GM12878 (cell line): ENCODE measurements at regions not wholly inside any gene's neighbourhood (a gene's known extent, or its start where the extent isn't known, plus 50 kb on each side); places are given as distances from the start of the nearest gene placed in this dataset.

Experiments
- ATAC-seq: fragments of 200-7000 bp; cut with Tn5 transposase; 3 replicates; pipeline ENCODE4 v1.9.1; 2020; ENCODE audit warnings: mild to moderate bottlenecking, moderate library complexity
- BruUV-seq: library from RNA; stranded (reverse); fragments of 400-500 nt; replicated peaks from 2 replicates; lab custom pipeline; 2021; lab: Mats Ljungman, UMichigan
- CTCF ChIA-PET: fragments of 300-600 bp; sonication (Branson Sonifier 250); formaldehyde crosslinking; extraction: SDS; loops from one replicate; lab custom pipeline; 2021; ENCODE audit warnings: inconsistent platforms; lab: Yijun Ruan, JAX
- POLR2A ChIA-PET: fragments of 350-600 bp; formaldehyde crosslinking; extraction: SDS; loops from one replicate; lab custom pipeline; 2021; ENCODE audit warnings: inconsistent platforms; lab: Charles Lee
- RAD21 ChIA-PET: fragments of 300-600 bp; sonication (Branson Sonifier 250); formaldehyde crosslinking; loops from one replicate; lab custom pipeline; 2023; ENCODE audit warnings: antibody characterized with exemption; ENCODE audit not compliant: unreplicated experiment; lab: Charles Lee
- SMC1A ChIA-PET: fragments of 300-600 bp; sonication (Branson Sonifier 250); formaldehyde crosslinking; loops from one replicate; lab custom pipeline; 2023; ENCODE audit not compliant: unreplicated experiment, uncharacterized antibody; lab: Charles Lee
- DNase-seq: peaks from one replicate; pipeline ENCODE4 v3.0.0-alpha.2; 2011; ENCODE audit warnings: low read depth, low spot score
- FAIRE-seq: peaks from 3 replicates; lab custom pipeline; 2011; peaks lifted over from hg19 to GRCh38; lab: Jason Lieb, UNC
- H2AFZ ChIP-seq: 2 replicates; pipeline ENCODE4 v1.6.0; 2011; ENCODE audit warnings: low read depth, low read length, control low read depth; ENCODE audit not compliant: control insufficient read depth
- H3K27ac ChIP-seq: 2 replicates; pipeline ENCODE4 v1.5.1; 2011; ENCODE audit warnings: control low read depth; ENCODE audit not compliant: control insufficient read depth, insufficient read depth
- H3K27me3 ChIP-seq, 2 experiments: replicated peaks in 1 of 2; 2 replicates each; pipeline versions ENCODE4 v1.6.0 to v1.6.1; 2011; ENCODE audit warnings: low read length in 1 of 2; ENCODE audit not compliant: control insufficient read depth in 2 of 2, insufficient read depth in 2 of 2
- H3K36me3 ChIP-seq, 2 experiments: 2 replicates each; pipeline ENCODE4 v1.5.1; 2011; ENCODE audit warnings: low read length in 1 of 2; ENCODE audit not compliant: control insufficient read depth in 2 of 2, insufficient read depth in 2 of 2
- H3K4me1 ChIP-seq: 2 replicates; pipeline ENCODE4 v1.6.1; 2011; ENCODE audit warnings: mild to moderate bottlenecking, low read length, moderate library complexity, mixed read lengths; ENCODE audit not compliant: control insufficient read depth, insufficient read depth
- H3K4me2 ChIP-seq: 2 replicates; pipeline ENCODE4 v1.6.0; 2011; ENCODE audit warnings: control low read depth; ENCODE audit not compliant: control insufficient read depth, insufficient read depth
- H3K4me3 ChIP-seq: fragments of 200-600 bp; sonication (generic); 2 replicates; pipeline ENCODE4 v1.5.1; 2016
- H3K79me2 ChIP-seq: 2 replicates; pipeline ENCODE4 v1.6.0; 2011; ENCODE audit warnings: low read length; ENCODE audit not compliant: control insufficient read depth, insufficient read depth
- H3K9ac ChIP-seq: 2 replicates; pipeline ENCODE4 v1.8.0; 2011; ENCODE audit warnings: low read length, control low read depth, mixed read lengths; ENCODE audit not compliant: control insufficient read depth, insufficient read depth
- H3K9me3 ChIP-seq: replicated peaks from 3 replicates; pipeline ENCODE4 v1.5.1; 2011; ENCODE audit warnings: mild to moderate bottlenecking, low read length; ENCODE audit not compliant: control insufficient read depth, insufficient read depth
- H4K20me1 ChIP-seq: 2 replicates; pipeline ENCODE4 v1.6.0; 2011; ENCODE audit not compliant: control insufficient read depth, insufficient read depth
- CBX5 ChIP-seq: sonication (generic); IDR thresholded peaks from 2 replicates; pipeline ENCODE4 v1.6.1; 2016; ENCODE audit warnings: low read depth, moderate library complexity, mild to moderate bottlenecking, inconsistent platforms
- E2F8 ChIP-seq: fragments of 450-650 bp; IDR thresholded peaks from 2 replicates; pipeline ENCODE4 v1.6.1; 2018; ENCODE audit warnings: mild to moderate bottlenecking, low read depth, moderate library complexity; ENCODE audit not compliant: partially characterized antibody
- E4F1 ChIP-seq: fragments of 450-650 bp; IDR thresholded peaks from 2 replicates; pipeline ENCODE4 v1.6.1; 2018; ENCODE audit warnings: borderline replicate concordance, mild to moderate bottlenecking; ENCODE audit not compliant: partially characterized antibody
- IKZF1 ChIP-seq: fragments of 450-650 bp; conservative IDR thresholded peaks from 2 replicates; pipeline ENCODE4 v1.6.1; 2017; ENCODE audit warnings: antibody characterized with exemption, mild to moderate bottlenecking
- MYB ChIP-seq: fragments of 150-350 bp; IDR thresholded peaks from 2 replicates; pipeline ENCODE4 v1.6.1; 2014; ENCODE audit warnings: mild to moderate bottlenecking, low read depth, low read length, borderline replicate concordance
- NBN ChIP-seq: fragments of 450-650 bp; IDR thresholded peaks from 2 replicates; pipeline ENCODE4 v1.6.1; 2016
- STAT1 ChIP-seq: fragments of 450-650 bp; conservative IDR thresholded peaks from 2 replicates; pipeline ENCODE4 v1.6.1; 2014; ENCODE audit warnings: antibody characterized with exemption, mild to moderate bottlenecking
- ZBTB4 ChIP-seq: fragments of 450-650 bp; formaldehyde crosslinking; IDR thresholded peaks from 2 replicates; pipeline ENCODE4 v1.4.0; 2022; ENCODE audit warnings: mild to moderate bottlenecking, moderate library complexity
- ZNF24 ChIP-seq: fragments of 450-650 bp; IDR thresholded peaks from 2 replicates; pipeline ENCODE4 v1.6.1; 2017; ENCODE audit warnings: antibody characterized with exemption, mild to moderate bottlenecking
- WGBS: methylation state at CpG from one replicate; pipeline ENCODE4 v1.1.6; 2016; ENCODE audit warnings: low lambda C conversion rate; ENCODE audit not compliant: insufficient replicate concordance, insufficient coverage; ENCODE audit errors: missing lambda C conversion rate; 5-methylcytosine and 5-hydroxymethylcytosine counted together
- in situ Hi-C: fragments of 300-500 bp; cut with MboI; formaldehyde crosslinking; loops from 9 replicates; pipeline ENCODE4 v1.14.3; 2018; ENCODE audit warnings: mixed read lengths
- intact Hi-C: fragments of 100-400 bp; cut with micrococcal nuclease; formaldehyde crosslinking; loops from one replicate; pipeline ENCODE4 v1.14.2; 2022; ENCODE audit not compliant: unreplicated experiment
- TF ChIP-seq, protein P1 (sequence below): IDR thresholded peaks from 2 replicates; pipeline ENCODE4 v1.6.1; 2012; ENCODE audit warnings: mild to moderate bottlenecking, low read depth, low read length

GRCh38 chr5:89864941-89865340 lies 544.6 kb downstream of the CETN3 start:
- TF ChIP-seq ZNF24: no peak
- TF ChIP-seq E4F1: no peak
- no peak for TF ChIP-seq STAT1
- TF ChIP-seq E2F8: no peak
- TF ChIP-seq NBN: no peak
- TF ChIP-seq, protein P1, sequence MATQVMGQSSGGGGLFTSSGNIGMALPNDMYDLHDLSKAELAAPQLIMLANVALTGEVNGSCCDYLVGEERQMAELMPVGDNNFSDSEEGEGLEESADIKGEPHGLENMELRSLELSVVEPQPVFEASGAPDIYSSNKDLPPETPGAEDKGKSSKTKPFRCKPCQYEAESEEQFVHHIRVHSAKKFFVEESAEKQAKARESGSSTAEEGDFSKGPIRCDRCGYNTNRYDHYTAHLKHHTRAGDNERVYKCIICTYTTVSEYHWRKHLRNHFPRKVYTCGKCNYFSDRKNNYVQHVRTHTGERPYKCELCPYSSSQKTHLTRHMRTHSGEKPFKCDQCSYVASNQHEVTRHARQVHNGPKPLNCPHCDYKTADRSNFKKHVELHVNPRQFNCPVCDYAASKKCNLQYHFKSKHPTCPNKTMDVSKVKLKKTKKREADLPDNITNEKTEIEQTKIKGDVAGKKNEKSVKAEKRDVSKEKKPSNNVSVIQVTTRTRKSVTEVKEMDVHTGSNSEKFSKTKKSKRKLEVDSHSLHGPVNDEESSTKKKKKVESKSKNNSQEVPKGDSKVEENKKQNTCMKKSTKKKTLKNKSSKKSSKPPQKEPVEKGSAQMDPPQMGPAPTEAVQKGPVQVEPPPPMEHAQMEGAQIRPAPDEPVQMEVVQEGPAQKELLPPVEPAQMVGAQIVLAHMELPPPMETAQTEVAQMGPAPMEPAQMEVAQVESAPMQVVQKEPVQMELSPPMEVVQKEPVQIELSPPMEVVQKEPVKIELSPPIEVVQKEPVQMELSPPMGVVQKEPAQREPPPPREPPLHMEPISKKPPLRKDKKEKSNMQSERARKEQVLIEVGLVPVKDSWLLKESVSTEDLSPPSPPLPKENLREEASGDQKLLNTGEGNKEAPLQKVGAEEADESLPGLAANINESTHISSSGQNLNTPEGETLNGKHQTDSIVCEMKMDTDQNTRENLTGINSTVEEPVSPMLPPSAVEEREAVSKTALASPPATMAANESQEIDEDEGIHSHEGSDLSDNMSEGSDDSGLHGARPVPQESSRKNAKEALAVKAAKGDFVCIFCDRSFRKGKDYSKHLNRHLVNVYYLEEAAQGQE: no peak
- no peak for TF ChIP-seq CBX5
- TF ChIP-seq ZBTB4 (CRISPR knock-in tag): no peak
- TF ChIP-seq IKZF1: no peak
- TF ChIP-seq MYB: no peak
- TF ChIP-seq, all 136 proteins: peak for 0
- H3K4me1 ChIP-seq: no peaks in the 10 kb centered on the region

More at GRCh38 chr5:89864941-89865340, 544.6 kb downstream of the CETN3 start:
- ChIA-PET POLR2A (no interaction called here), CTCF (no interaction called here), RAD21 (no interaction called here), SMC1A (no interaction called here)
- no peak overlapping the region for H3K9ac ChIP-seq
- H3K4me3 ChIP-seq: no peak overlapping the region
- no peak for FAIRE-seq
- H3K36me3 ChIP-seq: no peaks in the 10 kb centered on the region
- H3K27me3 ChIP-seq: no peaks in the 10 kb centered on the region
- H3K4me2 ChIP-seq: no peak overlapping the region
- in situ Hi-C loops (no loop called here), intact Hi-C loops (no loop called here)
- WGBS: 42% methylated on average over 1 of the region's 1 CpG
- DNase-seq: no peak
- no peaks in the 10 kb centered on the region for H4K20me1 ChIP-seq
- no peaks in the 10 kb centered on the region for H3K9me3 ChIP-seq
- no peak overlapping the region for H3K27ac ChIP-seq
- H3K79me2 ChIP-seq: no peaks in the 10 kb centered on the region
- no peak overlapping the region for H2AFZ ChIP-seq
- no TSS peak for BruUV-seq
- ATAC-seq: no peak
